AML-193 (cell line): ENCODE measurements at regions not wholly inside any gene's neighbourhood (a gene's known extent, or its start where the extent isn't known, plus 50 kb on each side); places are given as distances from the start of the nearest gene placed in this dataset.
"Not testable (repeated sequence)": the region's sequence is repeated elsewhere in the genome, so short reads cannot be mapped to it uniquely, and the experiment has no call there.

ENCODE experiments used
- DNase-seq, 2 experiments: peaks; one replicate each; lab custom pipeline; 2025; lab: John Stamatoyannopoulos, UW

- DNase-seq = no peak
Measured at GRCh38 chr5:173423452-173424117, 95.4 kb upstream of the STC2 start.

- DNase-seq = no peak
Measured at GRCh38 chr5:173420108-173420507, 91.9 kb upstream of the STC2 start.

GRCh38 chr5:173413471-173413982 is 85.3 kb upstream of the STC2 start:
- DNase-seq = no peak

GRCh38 chr5:173412566-173412965 is 84.4 kb upstream of the STC2 start:
- DNase-seq = no peak

- no peak for DNase-seq
Measured at GRCh38 chr5:173411791-173412555, 83.8 kb upstream of the STC2 start.

GRCh38 chr5:173410459-173411233 is 82.4 kb upstream of the STC2 start:
- no peak for DNase-seq

GRCh38 chr5:173408946-173409345 is 80.7 kb upstream of the STC2 start:
- no peak for DNase-seq

GRCh38 chr5:173399851-173400250 is 71.6 kb upstream of the STC2 start:
- DNase-seq = no peak

GRCh38 chr5:173397516-173397915 is 69.3 kb upstream of the STC2 start:
- peak; percentile 66 for DNase-seq

- DNase-seq = no peak
Measured at GRCh38 chr5:173396311-173396993, 68.2 kb upstream of the STC2 start.

- no peak for DNase-seq
Measured at GRCh38 chr5:173395933-173396308, 67.7 kb upstream of the STC2 start.

- no peak for DNase-seq
Measured at GRCh38 chr5:173395257-173395932, 67.2 kb upstream of the STC2 start.

GRCh38 chr5:173394701-173395100 is 66.5 kb upstream of the STC2 start:
- no peak for DNase-seq

- DNase-seq = no peak
Measured at GRCh38 chr5:173392172-173392571, 64.0 kb upstream of the STC2 start.

- no peak for DNase-seq
Measured at GRCh38 chr5:173391031-173391430, 62.8 kb upstream of the STC2 start.

GRCh38 chr5:173387293-173387692 is 59.1 kb upstream of the STC2 start:
- DNase-seq = not testable (repeated sequence)

GRCh38 chr5:173385832-173386360 is 57.7 kb upstream of the STC2 start:
- DNase-seq = no peak

GRCh38 chr5:173383711-173384110 is 55.5 kb upstream of the STC2 start:
- no peak for DNase-seq

- no peak for DNase-seq
Measured at GRCh38 chr5:173378727-173379126, 50.5 kb upstream of the STC2 start.
